GM12878 (cell line): ENCODE measurements at regions not wholly inside any gene's neighbourhood (a gene's known extent, or its start where the extent isn't known, plus 50 kb on each side); places are given as distances from the start of the nearest gene placed in this dataset.

Source experiments
- ATAC-seq: fragments of 200-7000 bp; cut with Tn5 transposase; 3 replicates; pipeline ENCODE4 v1.9.1; 2020; ENCODE audit warnings: mild to moderate bottlenecking, moderate library complexity
- BruUV-seq: library from RNA; stranded (reverse); fragments of 400-500 nt; replicated peaks from 2 replicates; lab custom pipeline; 2021; lab: Mats Ljungman, UMichigan
- CTCF ChIA-PET: fragments of 300-600 bp; sonication (Branson Sonifier 250); formaldehyde crosslinking; extraction: SDS; loops from one replicate; lab custom pipeline; 2021; ENCODE audit warnings: inconsistent platforms; lab: Yijun Ruan, JAX
- POLR2A ChIA-PET: fragments of 350-600 bp; formaldehyde crosslinking; extraction: SDS; loops from one replicate; lab custom pipeline; 2021; ENCODE audit warnings: inconsistent platforms; lab: Charles Lee
- RAD21 ChIA-PET: fragments of 300-600 bp; sonication (Branson Sonifier 250); formaldehyde crosslinking; loops from one replicate; lab custom pipeline; 2023; ENCODE audit warnings: antibody characterized with exemption; ENCODE audit not compliant: unreplicated experiment; lab: Charles Lee
- SMC1A ChIA-PET: fragments of 300-600 bp; sonication (Branson Sonifier 250); formaldehyde crosslinking; loops from one replicate; lab custom pipeline; 2023; ENCODE audit not compliant: unreplicated experiment, uncharacterized antibody; lab: Charles Lee
- DNase-seq: peaks from one replicate; pipeline ENCODE4 v3.0.0-alpha.2; 2011; ENCODE audit warnings: low read depth, low spot score
- FAIRE-seq: peaks from 3 replicates; lab custom pipeline; 2011; peaks lifted over from hg19 to GRCh38; lab: Jason Lieb, UNC
- H2AFZ ChIP-seq: 2 replicates; pipeline ENCODE4 v1.6.0; 2011; ENCODE audit warnings: low read depth, low read length, control low read depth; ENCODE audit not compliant: control insufficient read depth
- H3K27ac ChIP-seq: 2 replicates; pipeline ENCODE4 v1.5.1; 2011; ENCODE audit warnings: control low read depth; ENCODE audit not compliant: control insufficient read depth, insufficient read depth
- H3K27me3 ChIP-seq, 2 experiments: replicated peaks in 1 of 2; 2 replicates each; pipeline versions ENCODE4 v1.6.0 to v1.6.1; 2011; ENCODE audit warnings: low read length in 1 of 2; ENCODE audit not compliant: control insufficient read depth in 2 of 2, insufficient read depth in 2 of 2
- H3K36me3 ChIP-seq, 2 experiments: 2 replicates each; pipeline ENCODE4 v1.5.1; 2011; ENCODE audit warnings: low read length in 1 of 2; ENCODE audit not compliant: control insufficient read depth in 2 of 2, insufficient read depth in 2 of 2
- H3K4me1 ChIP-seq: 2 replicates; pipeline ENCODE4 v1.6.1; 2011; ENCODE audit warnings: mild to moderate bottlenecking, low read length, moderate library complexity, mixed read lengths; ENCODE audit not compliant: control insufficient read depth, insufficient read depth
- H3K4me2 ChIP-seq: 2 replicates; pipeline ENCODE4 v1.6.0; 2011; ENCODE audit warnings: control low read depth; ENCODE audit not compliant: control insufficient read depth, insufficient read depth
- H3K4me3 ChIP-seq: fragments of 200-600 bp; sonication (generic); 2 replicates; pipeline ENCODE4 v1.5.1; 2016
- H3K79me2 ChIP-seq: 2 replicates; pipeline ENCODE4 v1.6.0; 2011; ENCODE audit warnings: low read length; ENCODE audit not compliant: control insufficient read depth, insufficient read depth
- H3K9ac ChIP-seq: 2 replicates; pipeline ENCODE4 v1.8.0; 2011; ENCODE audit warnings: low read length, control low read depth, mixed read lengths; ENCODE audit not compliant: control insufficient read depth, insufficient read depth
- H3K9me3 ChIP-seq: replicated peaks from 3 replicates; pipeline ENCODE4 v1.5.1; 2011; ENCODE audit warnings: mild to moderate bottlenecking, low read length; ENCODE audit not compliant: control insufficient read depth, insufficient read depth
- H4K20me1 ChIP-seq: 2 replicates; pipeline ENCODE4 v1.6.0; 2011; ENCODE audit not compliant: control insufficient read depth, insufficient read depth
- CBX5 ChIP-seq: sonication (generic); IDR thresholded peaks from 2 replicates; pipeline ENCODE4 v1.6.1; 2016; ENCODE audit warnings: low read depth, moderate library complexity, mild to moderate bottlenecking, inconsistent platforms
- CEBPB ChIP-seq, 2 experiments: fragments of 150-350 bp in 1 of 2; IDR thresholded peaks; 2 replicates each; pipeline ENCODE4 v1.6.1; 2012 to 2014; ENCODE audit warnings: low read depth in 2 of 2, low read length in 2 of 2, borderline replicate concordance in 1 of 2, inconsistent platforms in 1 of 2
- E4F1 ChIP-seq: fragments of 450-650 bp; IDR thresholded peaks from 2 replicates; pipeline ENCODE4 v1.6.1; 2018; ENCODE audit warnings: borderline replicate concordance, mild to moderate bottlenecking; ENCODE audit not compliant: partially characterized antibody
- ESRRA ChIP-seq: IDR thresholded peaks from 2 replicates; pipeline ENCODE4 v1.6.1; 2012; ENCODE audit warnings: mild to moderate bottlenecking, low read length, improper control_type of control experiment
- GATAD2B ChIP-seq: fragments of 450-650 bp; conservative IDR thresholded peaks from 2 replicates; pipeline ENCODE4 v1.6.1; 2017; ENCODE audit warnings: low read depth, mild to moderate bottlenecking, moderate library complexity
- HCFC1 ChIP-seq: fragments of 150-350 bp; IDR thresholded peaks from 2 replicates; pipeline ENCODE4 v1.6.1; 2014; ENCODE audit warnings: low read length
- KAT2A ChIP-seq: conservative IDR thresholded peaks from 2 replicates; pipeline ENCODE4 v1.6.1; 2011; ENCODE audit warnings: low read depth, low read length; ENCODE audit not compliant: control insufficient read depth
- KLF5 ChIP-seq: fragments of 450-650 bp; IDR thresholded peaks from 2 replicates; pipeline ENCODE4 v1.6.1; 2014; ENCODE audit warnings: mild to moderate bottlenecking; ENCODE audit not compliant: partially characterized antibody
- NKRF ChIP-seq: fragments of 450-650 bp; conservative IDR thresholded peaks from 2 replicates; pipeline ENCODE4 v1.6.1; 2017; ENCODE audit warnings: mild to moderate bottlenecking, moderate library complexity
- NRF1 ChIP-seq: conservative IDR thresholded peaks from 2 replicates; pipeline ENCODE4 v1.6.1; 2011; ENCODE audit warnings: mild to moderate bottlenecking, low read depth, low read length, improper control_type of control experiment
- PAX5 ChIP-seq: IDR thresholded peaks from 2 replicates; pipeline ENCODE4 v1.6.1; 2011; ENCODE audit warnings: low read depth, low read length, borderline replicate concordance
- PBX3 ChIP-seq: IDR thresholded peaks from 2 replicates; pipeline ENCODE4 v1.6.1; 2011; ENCODE audit warnings: mild to moderate bottlenecking, low read depth, low read length, moderate library complexity; ENCODE audit not compliant: insufficient replicate concordance
- POU2F2 ChIP-seq: IDR thresholded peaks from 3 replicates; pipeline ENCODE4 v1.6.1; 2011; ENCODE audit warnings: low read depth, mild to moderate bottlenecking, low read length, borderline replicate concordance
- TCF12 ChIP-seq: IDR thresholded peaks from 2 replicates; pipeline ENCODE4 v1.6.1; 2011; ENCODE audit warnings: low read depth, mild to moderate bottlenecking, low read length
- TCF7 ChIP-seq: IDR thresholded peaks from 2 replicates; pipeline ENCODE4 v1.6.1; 2014; ENCODE audit warnings: antibody characterized with exemption, borderline replicate concordance
- ZZZ3 ChIP-seq: IDR thresholded peaks from 2 replicates; pipeline ENCODE4 v1.6.1; 2011; ENCODE audit warnings: low read depth; ENCODE audit not compliant: control insufficient read depth, insufficient read length
- WGBS: methylation state at CpG from one replicate; pipeline ENCODE4 v1.1.6; 2016; ENCODE audit warnings: low lambda C conversion rate; ENCODE audit not compliant: insufficient replicate concordance, insufficient coverage; ENCODE audit errors: missing lambda C conversion rate; 5-methylcytosine and 5-hydroxymethylcytosine counted together
- in situ Hi-C: fragments of 300-500 bp; cut with MboI; formaldehyde crosslinking; loops from 9 replicates; pipeline ENCODE4 v1.14.3; 2018; ENCODE audit warnings: mixed read lengths
- intact Hi-C: fragments of 100-400 bp; cut with micrococcal nuclease; formaldehyde crosslinking; loops from one replicate; pipeline ENCODE4 v1.14.2; 2022; ENCODE audit not compliant: unreplicated experiment

GRCh38 chr18:75828379-75828778, 400.9 kb upstream of the SMIM21 start (continued):
- TF ChIP-seq NKRF (no peak), ESRRA (no peak)

- Histone ChIP-seq H4K20me1 (no peaks in the 10 kb centered on the region), H3K79me2 (no peaks in the 10 kb centered on the region), H3K4me1 (no peaks in the 10 kb centered on the region), H3K9me3 (no peaks in the 10 kb centered on the region), H3K4me2 (no peak overlapping the region), H3K27me3 (no peaks in the 10 kb centered on the region; a peak in 1 of 4 replicates), H3K27ac (no peak overlapping the region), H3K4me3 (no peak overlapping the region), H2AFZ (no peak overlapping the region), H3K36me3 (no peaks in the 10 kb centered on the region), H3K9ac (no peak overlapping the region)
- no TSS peak for BruUV-seq
- CTCF ChIA-PET: no interaction called here
- WGBS: 16% methylated on average over 7 of the region's 7 CpGs
- FAIRE-seq (no peak), DNase-seq (no peak), ATAC-seq (no peak)
- SMC1A ChIA-PET: no interaction called here
- intact Hi-C loops (no loop called here), in situ Hi-C loops (no loop called here)
- RAD21 ChIA-PET: no interaction called here
- POLR2A ChIA-PET: no interaction called here
- TF ChIP-seq TCF12 (no peak), CEBPB (IDR thresholded peaks at IDR 0.05; ENCODE audit: borderline replicate concordance in 1 of 2, low read depth in 2 of 2, low read length in 2 of 2) (no peak), HCFC1 (no peak), TCF7 (no peak), POU2F2 (no peak), PBX3 (no peak), KLF5 (no peak), PAX5 (no peak), KAT2A (no peak), ESRRA (no peak), GATAD2B (no peak), NRF1 (no peak), CBX5 (no peak), ZZZ3 (no peak), E4F1 (no peak)
Observed at GRCh38 chr18:75827751-75828287, 400.3 kb upstream of the SMIM21 start.
